WERI-Rb-1 (cell line): ENCODE measurements at regions not wholly inside any gene's neighbourhood (a gene's known extent, or its start where the extent isn't known, plus 50 kb on each side); places are given as distances from the start of the nearest gene placed in this dataset.

ENCODE experiments used
- DNase-seq: peaks from one replicate; pipeline ENCODE4 v3.0.0-alpha.2; 2020
- H3K27ac ChIP-seq: fragments of 250-450 bp; sonication (Bioruptor Pico); 2 replicates; pipeline ENCODE4 v1.5.1; 2020; ENCODE audit warnings: mild to moderate bottlenecking, moderate library complexity
- H3K27me3 ChIP-seq: fragments of 250-450 bp; sonication (Bioruptor Pico); 2 replicates; pipeline ENCODE4 v1.5.1; 2021; ENCODE audit warnings: mild to moderate bottlenecking, low read depth, moderate library complexity; ENCODE audit not compliant: insufficient read depth, severe bottlenecking
- H3K36me3 ChIP-seq: fragments of 250-450 bp; sonication (Bioruptor Pico); 2 replicates; pipeline ENCODE4 v1.5.1; 2020; ENCODE audit warnings: mild to moderate bottlenecking, moderate library complexity
- H3K4me3 ChIP-seq: 2 replicates; pipeline ENCODE4 v1.5.1; 2011; ENCODE audit warnings: low read depth, mild to moderate bottlenecking, control low read depth, low read length
- H3K9me3 ChIP-seq: fragments of 250-450 bp; sonication (Bioruptor Pico); 2 replicates; pipeline ENCODE4 v1.5.1; 2021; ENCODE audit warnings: mild to moderate bottlenecking, moderate library complexity; ENCODE audit not compliant: severe bottlenecking
- CTCF ChIP-seq: IDR thresholded peaks from 2 replicates; pipeline ENCODE4 v1.5.1; 2011; ENCODE audit warnings: low read depth, mild to moderate bottlenecking, control low read depth, inconsistent platforms, low read length

GRCh38 chr7:32410545-32410944 lies 79.6 kb downstream of the LSM5 start:
- Histone ChIP-seq H3K4me3 (no peak overlapping the region), H3K9me3 (no peaks in the 10 kb centered on the region), H3K27ac (no peak overlapping the region), H3K36me3 (no peaks in the 10 kb centered on the region), H3K27me3 (no peaks in the 10 kb centered on the region)
- no peak for DNase-seq
- TF ChIP-seq CTCF = no peak

DNA sequence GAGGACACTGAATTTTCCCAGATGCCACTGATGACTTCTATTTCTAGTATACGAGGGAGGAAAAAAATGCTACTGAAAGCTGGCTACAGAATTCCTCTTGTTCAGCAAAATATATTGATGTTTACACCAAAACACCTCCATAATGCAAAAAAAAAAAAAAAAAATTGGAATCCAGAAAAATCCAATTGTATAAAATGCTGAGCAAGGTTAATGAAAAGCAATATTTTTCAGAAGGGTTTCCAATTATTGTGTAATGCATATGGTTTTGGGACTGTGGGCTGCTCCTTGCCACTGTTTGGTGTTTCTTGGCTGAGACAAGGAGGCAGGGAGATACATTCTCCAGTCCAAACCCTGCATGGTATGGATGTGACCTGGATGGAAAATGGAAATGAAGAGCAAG lies 83.8 kb downstream of the LSM5 start:
- no peaks in the 10 kb centered on the region for H3K27me3 ChIP-seq

DNA sequence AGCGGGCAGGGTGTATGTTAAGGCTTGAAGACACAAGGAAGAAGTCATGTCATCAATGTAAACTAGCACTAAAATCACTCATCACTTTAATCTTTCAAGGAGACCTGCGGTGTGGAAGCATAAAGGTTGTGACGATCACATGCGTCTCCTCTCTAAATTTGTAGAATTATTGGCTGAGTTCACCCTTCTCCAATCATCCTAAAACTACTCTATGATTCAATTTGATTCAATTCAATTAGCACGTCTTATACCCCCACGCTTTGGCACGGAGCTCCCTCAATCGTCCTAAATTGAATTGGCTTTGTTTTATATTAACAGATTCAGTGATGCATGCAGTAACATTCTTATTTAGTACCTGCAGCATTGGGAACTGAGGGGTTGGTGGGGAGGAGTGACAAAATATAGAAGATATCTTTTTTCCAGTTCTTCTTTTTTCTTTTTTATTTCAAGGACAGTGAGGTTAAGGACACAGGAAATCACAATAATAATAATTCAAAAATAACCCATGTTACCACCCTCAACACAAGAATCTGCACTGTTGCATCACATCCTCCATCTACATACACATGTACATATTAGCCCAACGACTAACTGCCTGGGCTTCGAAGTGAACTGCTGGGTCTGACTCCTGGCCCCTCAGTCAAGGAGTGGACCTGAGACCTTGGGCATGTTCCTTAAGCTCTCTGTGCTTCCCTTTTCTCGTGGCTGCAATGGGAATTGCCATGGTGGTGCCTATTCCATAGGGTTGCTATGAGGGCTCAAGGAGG lies 86.5 kb downstream of the LSM5 start:
- DNase-seq = no peak
- TF ChIP-seq CTCF = no peak
- H3K9me3 ChIP-seq = no peaks in the 10 kb centered on the region
- H3K27me3 ChIP-seq = no peaks in the 10 kb centered on the region
- H3K36me3 ChIP-seq = no peaks in the 10 kb centered on the region
- no peak overlapping the region for H3K4me3 ChIP-seq
- H3K27ac ChIP-seq = no peak overlapping the region

More for the DNA sequence above, 83.8 kb downstream of the LSM5 start:
- DNase-seq = no peak
- Histone ChIP-seq H3K9me3 (no peaks in the 10 kb centered on the region), H3K27ac (no peak overlapping the region), H3K4me3 (no peak overlapping the region), H3K36me3 (no peaks in the 10 kb centered on the region)
- TF ChIP-seq CTCF = no peak

DNA sequence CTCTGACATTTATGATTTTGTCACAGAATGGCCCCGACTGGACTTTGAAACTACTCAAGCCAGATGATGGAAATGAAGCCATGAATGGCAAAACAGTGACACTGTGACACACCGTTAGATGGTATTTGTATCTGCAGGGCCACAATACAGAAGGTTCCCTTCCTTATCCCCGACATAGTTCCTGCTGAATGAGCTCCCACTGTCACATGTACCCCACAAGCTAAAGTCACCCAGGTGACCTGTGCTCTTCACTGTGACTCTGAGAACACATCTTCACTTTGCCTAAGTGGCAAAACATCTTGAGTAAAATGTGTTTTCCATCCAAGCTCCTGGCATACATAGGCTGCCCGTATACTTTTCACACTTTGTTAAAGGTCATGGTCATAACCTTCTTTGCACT lies 89.5 kb downstream of the LSM5 start:
- no peaks in the 10 kb centered on the region for H3K9me3 ChIP-seq
- no peaks in the 10 kb centered on the region for H3K27me3 ChIP-seq
- no peak for TF ChIP-seq CTCF
- H3K27ac ChIP-seq = no peak overlapping the region
- no peak for DNase-seq
- H3K36me3 ChIP-seq = no peaks in the 10 kb centered on the region
- H3K4me3 ChIP-seq = no peak overlapping the region

DNA sequence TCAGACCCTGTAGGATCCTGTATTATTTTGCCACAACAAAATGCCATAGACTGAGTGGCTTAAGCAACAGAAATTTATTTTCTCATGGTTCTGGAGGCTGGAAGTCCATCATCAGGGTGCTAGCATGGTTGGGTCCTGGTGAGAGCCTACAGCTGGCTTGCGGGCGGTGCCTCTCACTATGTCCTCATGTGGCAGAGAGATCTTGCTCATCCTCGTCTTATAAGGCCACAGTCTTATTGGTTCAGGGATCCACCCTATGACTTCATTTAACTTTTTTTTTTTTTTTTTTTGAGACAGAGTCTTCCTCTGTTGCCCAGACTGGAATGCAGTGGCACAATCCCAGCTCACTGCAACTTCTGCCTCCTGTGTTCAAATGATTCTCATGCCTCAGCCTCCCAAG lies 90.9 kb downstream of the LSM5 start:
- H3K27ac ChIP-seq = no peak overlapping the region
- H3K9me3 ChIP-seq = no peaks in the 10 kb centered on the region
- H3K4me3 ChIP-seq = no peak overlapping the region
- no peaks in the 10 kb centered on the region for H3K36me3 ChIP-seq
- DNase-seq = no peak
- no peaks in the 10 kb centered on the region for H3K27me3 ChIP-seq
- no peak for TF ChIP-seq CTCF

DNA sequence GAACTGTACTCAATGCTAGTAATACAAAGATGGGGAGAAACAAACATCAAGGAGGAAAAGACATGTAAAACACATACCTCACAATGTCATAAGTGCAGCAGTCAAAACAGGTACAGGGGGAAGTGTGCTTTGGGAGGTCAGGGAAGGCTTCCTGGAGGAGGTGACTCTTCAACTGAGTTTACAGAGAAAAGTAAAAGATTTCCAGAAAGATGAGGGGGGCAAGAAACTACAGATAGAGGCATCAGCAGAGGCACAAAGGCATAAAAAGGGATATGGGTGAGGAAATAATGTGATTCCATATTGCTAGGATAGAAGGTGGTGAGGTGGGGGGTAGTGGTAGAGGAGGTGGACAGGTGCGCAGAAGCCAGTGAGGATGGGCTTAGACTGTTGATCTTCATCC lies 95.0 kb downstream of the LSM5 start:
- Histone ChIP-seq H3K27me3 (no peaks in the 10 kb centered on the region), H3K4me3 (no peak overlapping the region), H3K36me3 (no peaks in the 10 kb centered on the region), H3K27ac (no peak overlapping the region), H3K9me3 (no peaks in the 10 kb centered on the region)
- DNase-seq = no peak
- no peak for TF ChIP-seq CTCF
